CD4-positive, alpha-beta T cell treated with Interleukin-15 for 1 hour (primary cell): ENCODE measurements at regions not wholly inside any gene's neighbourhood (a gene's known extent, or its start where the extent isn't known, plus 50 kb on each side); places are given as distances from the start of the nearest gene placed in this dataset.

Experiments
- DNase-seq: peaks from one replicate; pipeline ENCODE4 v3.0.0-alpha.2; 2020

DNA sequence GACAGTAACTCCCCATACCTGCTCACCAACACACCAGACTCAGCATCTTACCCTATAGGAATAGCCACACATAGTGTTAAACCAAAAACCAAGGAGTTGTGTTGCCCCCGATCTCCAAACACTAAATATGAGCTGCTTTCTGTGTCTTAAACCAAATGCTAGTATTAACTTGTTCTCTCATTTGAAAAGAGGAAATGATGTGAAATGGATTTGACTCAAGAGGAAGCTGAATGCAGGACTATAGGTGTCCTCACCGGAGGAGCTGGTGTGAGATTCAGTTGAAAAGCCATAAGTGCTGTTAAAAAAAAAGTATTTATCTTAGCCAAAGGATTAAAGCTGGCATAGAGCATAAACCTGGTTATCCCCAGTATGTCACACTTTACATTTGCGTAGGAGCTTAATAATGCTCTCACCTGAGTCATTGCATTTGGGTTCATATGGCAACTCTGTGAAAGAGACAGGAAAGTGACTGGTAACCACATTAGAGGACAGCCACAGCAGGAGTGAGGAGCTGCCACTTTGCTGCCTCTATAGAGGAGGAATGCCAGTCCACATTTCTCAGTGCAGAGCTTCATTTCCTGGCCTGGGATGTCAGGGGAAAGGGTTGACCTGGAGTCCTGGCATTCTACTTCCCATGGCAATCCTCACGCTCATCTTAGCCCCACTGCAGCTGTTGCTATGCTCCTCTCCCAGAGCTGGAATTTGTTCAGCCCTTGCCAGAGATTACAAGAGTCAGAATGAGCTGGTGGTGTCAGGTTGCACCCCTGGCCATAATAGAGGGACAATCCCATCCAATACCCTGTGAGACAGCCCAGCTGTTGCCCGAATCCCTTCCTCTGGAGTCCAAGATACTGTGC lies 143.3 kb upstream of the ANKFN1 start:
- no peak for DNase-seq

DNA sequence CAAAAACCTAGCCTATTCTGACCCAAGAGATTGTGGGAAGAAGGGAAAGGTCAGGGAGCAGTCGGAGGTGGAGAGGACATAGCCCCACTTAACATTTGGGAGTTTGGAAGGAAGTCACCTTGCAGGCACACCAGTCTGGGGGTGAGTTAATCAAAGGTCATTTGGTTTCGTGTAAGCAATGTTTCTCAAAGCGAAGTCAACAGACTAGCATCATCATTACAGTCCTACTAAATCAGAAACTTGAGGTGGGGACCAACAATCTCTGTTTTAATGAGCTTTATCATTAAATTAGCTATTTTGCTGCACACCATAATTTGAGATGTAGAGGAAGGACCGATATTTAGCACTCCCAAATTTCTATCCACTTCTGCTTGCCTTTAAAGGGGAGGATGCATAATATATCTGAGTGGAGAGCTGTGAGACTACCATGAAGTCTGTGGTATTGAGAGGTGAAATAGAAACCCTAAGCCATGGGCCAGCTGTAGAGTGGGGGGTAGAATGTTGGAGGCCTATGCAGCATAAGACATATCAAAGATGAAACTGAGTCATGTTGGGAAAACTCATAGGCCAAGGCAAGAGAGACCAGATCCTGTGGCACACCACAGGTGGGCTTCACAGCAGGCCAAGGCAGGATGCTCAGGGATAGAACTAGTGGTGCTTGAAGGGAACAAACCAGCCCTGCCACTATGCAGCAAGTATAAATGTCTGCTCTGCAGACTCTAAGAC lies 141.7 kb upstream of the ANKFN1 start:
- no peak for DNase-seq

DNA sequence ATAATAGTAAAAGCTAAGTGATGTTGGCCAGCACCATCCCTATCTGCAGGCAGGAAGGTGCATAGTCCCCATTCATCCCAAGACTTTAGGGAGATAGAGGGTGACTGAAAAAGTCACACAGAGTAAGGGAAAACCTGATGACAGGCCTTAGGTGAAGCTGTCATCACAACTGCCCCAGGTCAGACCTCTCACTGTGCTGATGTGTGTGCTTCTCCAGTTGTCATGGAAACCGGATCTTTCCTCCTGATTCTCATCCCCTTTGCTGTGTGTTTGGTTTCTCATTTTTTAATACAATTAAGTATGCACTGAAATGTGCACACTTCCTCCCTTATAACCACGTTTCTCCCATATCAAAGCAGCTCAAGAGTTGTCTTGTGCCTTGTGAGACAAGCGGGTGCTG lies 135.1 kb upstream of the ANKFN1 start:
- DNase-seq: no peak

DNA sequence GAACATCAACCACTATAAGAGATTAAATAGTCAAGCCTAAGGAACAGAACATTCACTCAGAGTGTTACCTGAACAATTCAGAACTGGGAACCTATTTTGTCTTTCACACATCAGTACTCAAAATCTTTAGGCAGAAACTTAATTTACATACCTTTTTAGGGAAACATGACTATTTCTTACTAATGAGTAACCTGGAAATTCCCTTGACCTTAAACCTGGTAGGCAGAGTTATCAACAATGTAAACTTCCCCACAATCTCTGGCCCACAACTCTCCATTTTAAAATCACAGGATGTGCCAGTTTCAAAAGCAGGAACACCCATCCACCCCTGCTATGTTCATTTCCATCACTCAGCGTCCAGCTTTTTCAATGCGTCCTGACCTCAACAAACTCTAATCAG lies 132.9 kb upstream of the ANKFN1 start:
- DNase-seq: no peak

DNA sequence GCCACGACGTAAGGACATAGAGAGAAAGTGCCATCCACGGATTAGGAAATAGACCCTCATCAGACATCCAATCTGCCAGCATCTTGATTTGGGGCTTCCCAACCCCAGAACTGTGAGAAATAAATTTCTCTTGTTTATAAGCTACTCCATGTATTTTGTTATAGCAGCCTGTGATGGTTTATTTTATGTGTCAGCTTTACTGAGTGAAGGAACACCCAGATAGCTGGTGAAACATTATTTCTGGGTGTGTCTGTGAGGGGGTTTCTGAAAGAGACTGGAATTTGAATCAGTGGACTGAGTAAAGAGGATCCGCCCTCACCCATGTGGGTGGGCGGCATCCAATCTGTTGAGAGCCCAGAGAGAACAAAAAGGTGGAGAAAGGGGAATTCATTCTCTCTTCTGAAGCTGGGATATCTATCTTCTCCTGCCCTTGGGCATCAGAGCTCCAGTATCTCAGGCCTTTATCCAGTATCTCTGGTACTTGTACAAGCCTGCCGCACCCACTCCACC lies 131.5 kb upstream of the ANKFN1 start:
- no peak for DNase-seq

DNA sequence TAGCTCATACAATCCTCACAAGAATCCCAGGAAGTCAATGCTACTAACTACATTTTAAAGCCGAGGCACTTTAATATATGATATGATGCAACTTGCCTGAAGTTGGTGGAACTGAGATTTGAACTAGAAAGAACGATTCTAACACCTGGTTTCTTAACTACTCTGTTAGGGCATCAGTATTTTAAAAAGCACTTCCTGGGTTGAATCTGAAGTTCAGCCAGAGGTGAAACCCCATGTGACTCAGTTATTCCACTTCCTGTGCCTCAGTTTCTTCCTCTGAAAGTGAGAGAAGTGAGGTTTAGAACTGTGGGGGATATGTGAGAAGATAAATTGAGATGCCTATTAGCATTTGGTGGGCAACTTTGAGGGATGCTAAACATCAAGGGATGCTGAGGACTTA lies 129.4 kb upstream of the ANKFN1 start:
- DNase-seq: no peak

DNA sequence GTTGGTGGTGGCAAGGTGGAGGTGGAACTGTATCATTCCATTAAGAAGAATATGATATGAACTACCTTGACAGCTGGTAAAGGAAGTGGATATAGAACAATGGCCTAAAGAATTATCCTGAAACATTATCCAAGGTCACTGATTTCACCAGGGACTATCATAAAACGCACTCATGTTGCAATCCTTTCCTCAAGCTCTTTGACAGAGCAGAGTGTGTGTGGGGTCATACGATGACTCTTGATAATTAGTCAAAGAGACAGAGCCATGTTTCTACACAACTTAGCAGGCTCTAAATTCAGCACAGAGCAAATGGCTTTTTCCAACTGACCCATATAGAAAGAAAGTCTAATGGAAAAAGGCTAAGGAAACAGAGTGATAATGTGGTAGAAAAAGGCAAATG lies 126.4 kb upstream of the ANKFN1 start:
- DNase-seq: no peak

DNA sequence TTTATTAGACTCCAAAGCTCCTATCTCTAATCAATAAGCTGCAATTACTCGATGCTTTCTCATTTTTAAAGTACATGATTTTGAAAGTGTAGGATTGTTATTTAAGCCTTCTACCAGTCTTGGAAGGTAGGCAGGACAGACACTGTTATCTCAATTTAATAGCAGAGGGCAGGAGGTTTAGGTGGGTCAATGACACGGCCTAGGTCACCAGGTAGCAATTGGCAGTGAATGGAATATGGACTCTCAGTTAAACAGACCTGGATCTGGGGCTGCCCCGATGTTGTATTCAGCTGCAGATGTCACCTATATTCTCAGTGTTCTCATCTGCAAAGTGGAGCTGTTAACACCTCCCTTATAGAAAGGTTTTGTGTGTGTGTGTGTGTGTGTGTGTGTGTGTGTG lies 124.4 kb upstream of the ANKFN1 start:
- no peak for DNase-seq

DNA sequence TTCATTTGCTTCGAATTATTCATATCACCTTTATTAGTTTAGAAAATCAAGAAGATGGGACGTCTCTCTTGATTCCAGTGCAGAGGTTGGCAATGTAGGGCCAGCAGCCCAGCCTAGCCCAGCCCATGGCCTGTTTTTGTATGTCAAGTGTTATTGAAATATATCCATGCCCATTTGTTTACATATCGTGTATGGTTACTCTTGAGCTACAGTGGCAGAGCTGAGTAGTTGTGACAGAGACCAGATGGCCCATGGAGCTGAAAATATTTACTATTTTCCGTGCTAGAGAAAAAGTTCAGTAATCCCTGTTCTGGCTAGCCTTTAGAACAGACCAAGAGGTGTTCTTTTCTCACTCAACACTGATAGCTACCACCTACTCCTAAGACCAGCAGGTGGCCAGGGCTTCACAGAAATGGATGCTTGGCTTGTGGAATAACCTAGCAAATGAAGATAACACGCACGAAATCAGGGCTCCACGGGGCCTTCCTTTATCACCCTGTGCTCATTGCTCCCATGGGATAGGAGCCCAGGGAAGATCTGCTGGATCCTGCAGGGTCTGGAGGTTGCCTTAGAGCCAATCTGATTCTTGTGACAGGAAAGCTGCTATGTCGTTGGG lies 123.2 kb upstream of the ANKFN1 start:
- no peak for DNase-seq

DNA sequence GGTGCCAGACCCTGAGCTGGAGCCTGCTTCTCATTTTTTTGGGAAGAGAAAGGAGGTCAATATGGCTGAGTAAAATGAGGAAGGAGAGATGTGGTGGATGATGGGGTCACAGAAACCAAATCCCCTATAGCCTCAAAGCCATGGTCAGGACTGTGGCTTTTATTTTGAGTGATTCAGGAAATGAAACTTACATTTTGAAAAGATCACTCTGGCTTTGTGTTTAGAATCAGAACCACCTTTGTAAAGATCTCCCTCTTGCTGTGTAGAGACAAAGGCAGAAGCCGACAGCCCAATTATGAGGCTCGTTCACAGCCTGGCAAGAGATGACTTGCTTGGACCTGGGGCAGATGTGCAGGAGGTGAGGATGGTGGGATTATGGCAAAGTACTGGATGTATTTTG lies 121.6 kb upstream of the ANKFN1 start:
- DNase-seq: no peak

DNA sequence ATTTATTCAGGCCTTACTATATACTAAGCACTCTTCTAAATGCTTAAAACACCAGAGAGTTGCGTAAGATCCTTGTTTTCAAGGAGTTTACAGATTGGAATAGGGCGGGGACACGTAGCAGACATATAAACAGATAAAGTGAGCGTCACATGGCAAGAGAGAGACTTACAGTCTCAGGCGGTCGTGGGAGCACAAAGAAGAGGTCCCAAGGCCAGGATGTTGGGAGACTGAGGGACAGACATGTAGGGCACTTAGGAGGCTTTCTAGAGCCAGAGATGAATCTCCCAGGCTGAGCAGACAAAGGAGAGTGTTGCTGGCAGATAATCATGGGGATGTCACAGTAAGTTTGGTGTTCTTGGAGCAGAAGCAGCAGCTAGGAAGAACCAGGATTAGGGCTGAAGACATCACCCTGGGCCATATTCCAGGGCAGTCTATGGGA lies 119.1 kb upstream of the ANKFN1 start:
- DNase-seq: no peak

DNA sequence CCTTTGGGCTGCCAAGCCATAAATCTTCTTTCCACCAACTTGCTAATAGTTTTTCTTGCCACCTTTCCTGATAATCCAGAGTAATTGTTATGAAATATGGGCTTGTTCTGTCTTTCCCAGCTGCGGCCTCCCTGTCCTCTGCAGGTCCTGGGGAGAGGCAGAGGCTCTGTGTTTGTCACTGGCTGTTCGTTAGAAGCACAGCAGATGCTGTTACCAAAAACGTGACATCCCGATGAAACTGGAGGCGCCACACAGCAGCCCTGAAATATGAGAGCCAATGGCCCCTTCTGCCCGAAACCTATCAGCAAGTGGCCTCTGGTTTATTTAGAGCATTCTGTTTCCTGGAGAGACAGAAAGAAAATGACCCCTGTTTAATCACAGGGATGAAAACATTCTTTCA lies 115.1 kb upstream of the ANKFN1 start:
- no peak for DNase-seq

DNA sequence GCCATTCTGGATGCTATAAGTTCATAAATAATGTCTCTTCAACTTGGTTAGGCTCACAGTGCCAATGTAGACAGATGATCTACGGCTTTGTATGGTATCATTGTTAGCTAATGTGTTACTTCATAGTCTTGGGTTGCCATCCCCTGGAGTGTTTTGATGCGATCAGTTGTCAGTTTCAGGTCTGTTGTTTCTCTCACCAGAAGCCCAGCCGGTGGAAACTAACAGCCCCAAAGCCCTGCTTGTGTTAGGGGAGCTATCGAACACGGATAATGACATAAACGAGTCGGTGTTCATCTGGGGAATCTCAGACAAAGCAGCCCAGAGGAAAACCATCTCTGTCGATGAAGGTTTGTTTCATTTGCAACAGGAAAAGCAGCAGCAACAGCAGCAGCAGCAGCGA lies 107.4 kb upstream of the ANKFN1 start:
- no peak for DNase-seq

DNA sequence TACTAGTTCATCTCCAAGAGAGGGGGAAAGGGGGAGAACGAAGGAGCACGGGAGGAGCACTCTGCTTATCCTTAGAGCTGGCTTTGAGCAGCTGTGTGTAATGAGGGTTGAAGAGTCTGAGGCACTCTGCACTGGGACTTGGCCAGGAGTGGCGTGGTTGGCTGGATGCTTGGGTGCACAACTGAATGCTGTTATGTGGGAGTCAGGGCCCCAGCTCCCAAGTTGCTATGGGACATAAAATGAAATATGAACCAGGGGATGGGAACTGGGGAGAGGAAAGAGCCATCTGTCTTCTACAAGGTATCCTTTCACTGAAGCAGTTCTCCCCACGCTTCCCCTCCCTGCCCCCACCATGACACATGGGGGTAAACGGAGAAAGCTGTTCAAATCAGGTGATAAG lies 105.9 kb upstream of the ANKFN1 start:
- DNase-seq: no peak

DNA sequence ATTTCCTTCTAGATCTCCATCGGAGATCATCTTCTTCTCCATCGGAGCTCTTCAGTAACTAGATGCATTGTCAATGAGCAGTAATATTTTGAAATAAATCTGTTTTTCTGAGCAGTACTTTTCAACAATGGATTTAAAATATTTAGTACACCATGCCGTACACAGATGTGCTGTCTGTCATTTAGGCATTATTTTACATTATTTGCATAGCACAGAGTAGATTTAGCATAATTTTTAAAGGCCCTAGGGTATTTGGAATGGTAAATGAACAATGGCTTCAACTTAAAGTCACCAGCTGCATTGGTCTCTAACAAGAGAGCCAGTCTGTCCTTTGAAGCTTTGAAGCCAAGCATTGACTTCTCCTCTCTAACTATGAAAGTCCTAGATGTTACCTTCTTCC lies 95.4 kb upstream of the ANKFN1 start:
- DNase-seq: no peak

DNA sequence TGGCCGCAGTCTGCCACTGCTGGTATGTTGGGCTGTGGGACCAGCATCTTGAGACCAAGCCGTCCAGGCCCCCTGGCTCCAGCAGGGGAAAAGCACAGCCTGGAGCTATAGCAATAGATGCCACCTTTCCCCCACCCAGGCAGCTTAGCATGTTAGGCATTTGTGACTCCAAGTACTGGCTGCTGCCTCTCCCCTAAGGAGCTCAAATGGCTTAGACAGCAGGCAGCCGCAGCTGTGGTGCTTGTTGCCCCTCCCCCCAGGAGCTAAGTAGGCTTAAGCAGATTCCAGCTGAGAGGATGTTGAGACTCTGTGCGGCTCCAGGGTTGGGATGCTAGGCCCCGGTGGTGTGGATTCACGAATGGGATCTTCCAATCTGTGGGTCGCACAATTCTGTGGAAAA lies 88.8 kb upstream of the ANKFN1 start:
- DNase-seq: no peak

DNA sequence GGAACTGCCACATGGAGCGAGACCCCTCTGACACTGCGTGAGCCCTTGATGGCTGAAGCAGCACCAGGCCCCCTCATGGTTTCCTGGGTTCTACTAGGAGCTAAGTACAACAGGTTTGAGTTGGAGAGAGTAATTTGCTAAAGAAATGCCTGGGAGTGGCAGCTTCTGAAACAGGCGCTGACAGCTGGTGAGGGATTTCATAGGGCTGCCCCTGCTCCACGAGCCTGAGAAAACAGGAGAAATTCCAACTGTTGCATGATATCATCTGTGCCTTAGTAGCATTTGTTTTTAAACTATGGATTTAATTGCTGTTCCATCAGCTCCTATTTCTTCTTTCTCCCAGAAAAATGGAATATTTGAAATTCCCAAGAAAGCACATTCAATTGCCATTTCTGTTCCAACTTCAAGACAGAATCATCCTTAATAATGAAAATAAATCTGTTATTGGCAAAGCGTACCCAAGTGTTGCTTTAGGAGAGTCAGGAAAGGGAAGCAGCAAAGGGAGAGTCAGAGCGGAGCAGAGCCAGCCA lies 78.8 kb upstream of the ANKFN1 start:
- DNase-seq: no peak

DNA sequence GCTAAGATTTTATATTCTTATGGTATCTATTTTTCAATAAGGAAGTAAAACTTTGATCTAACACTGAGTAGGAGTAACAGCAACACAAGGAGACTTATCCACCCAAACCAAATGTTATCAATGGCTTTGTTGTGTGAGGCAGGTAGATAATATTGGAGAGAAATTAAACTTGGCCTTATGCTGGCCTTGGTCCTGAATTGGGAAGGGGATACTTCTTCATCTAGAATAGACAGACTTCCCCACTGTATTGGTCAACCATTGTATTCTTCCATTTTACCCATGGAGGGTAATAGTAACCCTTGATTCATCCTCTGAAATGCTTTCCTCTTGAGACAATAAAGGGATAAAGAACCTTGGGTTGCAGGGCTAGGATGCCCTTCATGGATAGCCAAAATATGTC lies 76.3 kb upstream of the ANKFN1 start:
- no peak for DNase-seq

DNA sequence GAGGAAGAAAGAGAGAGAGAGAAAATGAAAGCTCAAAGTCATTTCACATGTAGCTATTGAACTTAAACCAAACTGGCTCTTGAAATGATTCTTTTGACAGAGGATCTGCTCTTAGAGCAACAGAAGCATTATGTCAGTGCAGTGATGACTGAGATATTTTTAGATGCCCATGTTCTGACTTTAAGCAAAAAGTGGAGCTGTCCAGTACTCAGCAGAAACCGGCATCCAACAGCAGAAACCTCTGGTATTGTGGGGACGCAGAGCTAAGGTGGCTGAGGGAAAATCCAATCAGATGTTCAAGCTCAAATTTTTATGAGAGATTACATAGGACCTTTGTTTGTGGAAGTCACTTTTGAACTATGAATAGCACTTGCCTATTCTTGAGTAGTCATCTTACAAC lies 69.8 kb upstream of the ANKFN1 start:
- no peak for DNase-seq

DNA sequence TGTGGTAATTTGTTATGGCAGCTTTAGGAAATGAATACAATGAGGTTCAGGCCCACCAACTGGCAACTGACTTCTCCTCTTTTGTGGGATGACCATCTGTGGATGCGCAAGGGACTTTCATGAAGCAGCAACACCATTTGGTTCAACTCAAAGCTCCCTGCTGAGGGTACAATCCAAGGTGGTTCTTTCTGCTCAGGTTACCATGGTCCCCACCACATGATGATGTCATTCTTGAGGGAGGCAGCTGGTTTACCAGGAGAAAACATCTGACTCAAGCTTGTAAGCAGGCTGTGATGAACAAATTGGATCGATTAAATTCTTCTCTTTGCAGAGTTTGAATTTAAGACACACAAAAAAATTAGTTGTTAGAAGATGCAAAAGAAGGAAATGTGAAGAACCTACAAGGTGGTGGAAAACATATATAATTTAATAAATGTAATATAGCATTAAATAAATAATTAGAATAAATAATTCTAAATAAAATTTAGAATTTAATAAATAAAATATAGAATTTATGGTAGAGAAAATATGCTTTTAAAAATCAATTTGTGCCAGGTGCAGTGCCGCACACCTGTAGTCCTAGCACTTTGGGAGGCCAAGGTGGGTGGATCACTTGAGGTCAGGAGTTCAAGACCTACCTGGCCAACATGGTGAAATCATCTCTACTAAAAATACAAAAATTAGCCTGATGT lies 67.6 kb upstream of the ANKFN1 start:
- no peak for DNase-seq

DNA sequence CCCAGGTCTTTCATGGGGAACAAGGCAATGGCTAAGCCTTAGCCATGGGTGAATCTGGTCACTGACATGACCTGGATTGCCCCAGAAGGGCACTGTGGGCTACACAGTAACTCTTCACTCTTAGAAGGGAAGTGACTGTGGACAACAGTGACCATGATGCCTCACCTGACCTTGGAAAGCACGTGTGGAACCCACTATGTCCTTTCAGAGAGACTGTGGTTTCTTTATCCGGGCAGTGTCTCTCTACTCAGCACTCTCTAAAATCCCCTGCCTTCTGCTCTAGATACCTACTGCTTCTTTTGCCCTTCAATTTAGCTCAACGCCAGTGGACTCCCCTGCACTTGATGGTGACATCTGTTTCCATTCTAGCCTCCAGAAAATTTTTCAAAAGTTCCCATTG lies 66.1 kb upstream of the ANKFN1 start:
- no peak for DNase-seq

DNA sequence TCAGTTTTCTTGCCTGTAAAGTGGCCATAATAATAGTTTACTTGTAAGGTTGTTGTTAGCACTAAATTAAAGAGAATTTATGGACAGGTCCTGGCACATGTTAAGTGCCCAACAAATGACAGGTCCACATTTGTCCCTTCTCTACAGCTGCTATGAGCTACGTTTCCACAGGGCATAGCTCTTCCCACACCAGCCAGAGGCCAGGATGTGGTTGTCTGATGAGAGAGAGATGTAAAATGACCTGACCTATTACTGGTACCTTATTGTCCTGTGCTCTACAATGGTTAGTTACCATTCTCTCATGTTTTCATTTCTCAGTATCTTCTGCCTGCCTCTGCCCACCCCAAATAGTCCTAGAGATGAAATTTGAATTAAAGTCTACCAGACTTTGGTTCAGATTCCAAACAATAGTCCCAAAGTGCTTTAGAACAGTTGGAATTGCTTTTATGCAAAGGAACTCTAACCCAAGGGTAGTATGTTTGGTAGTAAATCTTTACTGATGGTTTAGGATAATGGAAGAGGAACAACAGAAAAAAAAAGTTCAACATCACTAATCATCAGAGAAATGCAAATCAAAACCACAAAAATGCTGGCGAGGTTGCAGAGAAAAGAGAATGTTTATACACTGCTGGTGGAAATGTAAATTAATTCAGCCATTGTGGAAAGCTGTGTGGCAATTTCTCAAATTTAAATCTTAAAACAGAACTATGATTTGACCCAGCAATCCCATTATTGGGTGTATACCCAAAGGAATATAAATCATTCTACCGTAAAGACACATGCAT lies 57.1 kb upstream of the ANKFN1 start:
- DNase-seq: no peak
